ENCODE measurements at regions not wholly inside any gene's neighbourhood (a gene's known extent, or its start where the extent isn't known, plus 50 kb on each side); places are given as distances from the start of the nearest gene placed in this dataset.

DNA sequence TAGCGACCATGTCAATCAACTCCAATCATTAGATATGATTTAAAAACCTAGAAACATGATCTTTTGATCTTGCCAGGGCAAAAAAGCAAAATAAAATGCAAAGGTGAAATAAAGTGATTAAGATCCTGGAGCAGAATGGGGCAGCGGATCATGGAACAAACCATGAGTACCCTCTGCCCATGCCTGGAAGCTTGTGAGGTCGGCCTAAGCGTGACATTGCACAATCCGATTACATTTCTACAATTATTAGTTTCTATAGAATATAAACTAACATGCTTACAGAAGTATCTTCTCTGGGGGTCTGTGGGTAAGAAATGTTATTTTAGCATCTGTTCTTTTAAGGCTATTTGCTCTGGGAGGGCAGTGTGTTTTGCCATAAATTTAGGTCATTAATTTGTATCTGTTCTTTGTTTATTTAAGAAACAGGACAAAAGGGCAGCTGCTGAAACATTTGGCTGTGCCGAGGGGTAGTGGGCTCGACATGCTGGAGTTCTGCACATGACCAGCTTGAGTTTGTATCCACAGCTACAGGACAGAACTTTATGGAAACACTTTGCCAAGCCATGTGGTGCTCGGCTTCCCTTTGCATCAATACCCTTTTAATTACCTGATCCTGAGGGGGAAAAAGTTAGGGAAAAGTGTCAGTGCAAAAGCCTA lies 55.9 kb downstream of the ZBTB18 start:
- Histone ChIP-seq H4K20me1 (ENCODE audit: insufficient read depth, low read length) (no peaks in the 10 kb centered on the region), H3K4me3 (ENCODE audit: insufficient read depth, low read length) (no peak overlapping the region), H3K27me3 (ENCODE audit: insufficient read depth, low read length) (no peaks in the 10 kb centered on the region), H3K4me1 (ENCODE audit: insufficient read depth, low read length) (peaks cover 11% of the 10 kb centered on the region), H3K27ac (ENCODE audit: low read depth, low read length) (no peak overlapping the region), H3K9me3 (ENCODE audit: low read depth, low read length) (no peaks in the 10 kb centered on the region), H3K36me3 (ENCODE audit: insufficient read depth, low read length) (no peaks in the 10 kb centered on the region), H3K79me2 (ENCODE audit: insufficient read depth, low read length) (no peaks in the 10 kb centered on the region), H2AFZ (ENCODE audit: low read length) (no peak overlapping the region), H3K4me2 (ENCODE audit: insufficient read depth, low read length) (no peak overlapping the region)
- no peak for DNase-seq (ENCODE audit: insufficient read length, low spot score, missing footprints)
- TF ChIP-seq, protein P1, sequence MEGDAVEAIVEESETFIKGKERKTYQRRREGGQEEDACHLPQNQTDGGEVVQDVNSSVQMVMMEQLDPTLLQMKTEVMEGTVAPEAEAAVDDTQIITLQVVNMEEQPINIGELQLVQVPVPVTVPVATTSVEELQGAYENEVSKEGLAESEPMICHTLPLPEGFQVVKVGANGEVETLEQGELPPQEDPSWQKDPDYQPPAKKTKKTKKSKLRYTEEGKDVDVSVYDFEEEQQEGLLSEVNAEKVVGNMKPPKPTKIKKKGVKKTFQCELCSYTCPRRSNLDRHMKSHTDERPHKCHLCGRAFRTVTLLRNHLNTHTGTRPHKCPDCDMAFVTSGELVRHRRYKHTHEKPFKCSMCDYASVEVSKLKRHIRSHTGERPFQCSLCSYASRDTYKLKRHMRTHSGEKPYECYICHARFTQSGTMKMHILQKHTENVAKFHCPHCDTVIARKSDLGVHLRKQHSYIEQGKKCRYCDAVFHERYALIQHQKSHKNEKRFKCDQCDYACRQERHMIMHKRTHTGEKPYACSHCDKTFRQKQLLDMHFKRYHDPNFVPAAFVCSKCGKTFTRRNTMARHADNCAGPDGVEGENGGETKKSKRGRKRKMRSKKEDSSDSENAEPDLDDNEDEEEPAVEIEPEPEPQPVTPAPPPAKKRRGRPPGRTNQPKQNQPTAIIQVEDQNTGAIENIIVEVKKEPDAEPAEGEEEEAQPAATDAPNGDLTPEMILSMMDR (IDR thresholded peaks at IDR 0.05; ENCODE audit: extremely low read depth, low read depth, low read length), result no peak

DNA sequence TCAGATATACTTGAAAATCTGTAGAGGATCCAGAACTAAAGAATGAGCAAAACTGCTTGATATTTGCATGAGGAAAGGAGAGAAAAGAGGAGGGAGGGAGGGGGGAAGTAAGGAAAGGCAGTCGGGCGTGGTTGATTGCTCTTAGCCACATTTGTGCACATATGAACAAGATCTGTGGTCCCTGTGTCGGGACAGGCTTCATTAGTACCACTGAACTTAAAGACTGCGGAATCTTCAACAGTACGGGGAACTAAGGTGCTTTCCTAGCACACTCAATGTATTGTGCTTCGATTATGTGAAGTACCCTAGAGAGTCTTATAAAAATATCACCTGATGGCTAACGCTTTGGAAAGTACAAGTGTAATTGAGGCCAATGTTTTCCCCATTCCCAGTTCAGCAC lies 59.9 kb downstream of the ZBTB18 start:
- H3K4me1 ChIP-seq (ENCODE audit: insufficient read depth, low read length), result peaks cover 26% of the 10 kb centered on the region
- no peak overlapping the region for H3K4me3 ChIP-seq (ENCODE audit: insufficient read depth, low read length)
- no peak overlapping the region for H3K4me2 ChIP-seq (ENCODE audit: insufficient read depth, low read length)
- no peak for DNase-seq (ENCODE audit: insufficient read length, low spot score, missing footprints)
- H3K36me3 ChIP-seq (ENCODE audit: insufficient read depth, low read length), result no peaks in the 10 kb centered on the region
- no peaks in the 10 kb centered on the region for H4K20me1 ChIP-seq (ENCODE audit: insufficient read depth, low read length)
- no peak overlapping the region for H2AFZ ChIP-seq (ENCODE audit: low read length)
- no peaks in the 10 kb centered on the region for H3K27me3 ChIP-seq (ENCODE audit: insufficient read depth, low read length)
- TF ChIP-seq, protein P1 (IDR thresholded peaks at IDR 0.05; ENCODE audit: extremely low read depth, low read depth, low read length), result no peak
- no peaks in the 10 kb centered on the region for H3K79me2 ChIP-seq (ENCODE audit: insufficient read depth, low read length)
- no peaks in the 10 kb centered on the region for H3K9me3 ChIP-seq (ENCODE audit: low read depth, low read length)
- no peak overlapping the region for H3K27ac ChIP-seq (ENCODE audit: low read depth, low read length)

DNA sequence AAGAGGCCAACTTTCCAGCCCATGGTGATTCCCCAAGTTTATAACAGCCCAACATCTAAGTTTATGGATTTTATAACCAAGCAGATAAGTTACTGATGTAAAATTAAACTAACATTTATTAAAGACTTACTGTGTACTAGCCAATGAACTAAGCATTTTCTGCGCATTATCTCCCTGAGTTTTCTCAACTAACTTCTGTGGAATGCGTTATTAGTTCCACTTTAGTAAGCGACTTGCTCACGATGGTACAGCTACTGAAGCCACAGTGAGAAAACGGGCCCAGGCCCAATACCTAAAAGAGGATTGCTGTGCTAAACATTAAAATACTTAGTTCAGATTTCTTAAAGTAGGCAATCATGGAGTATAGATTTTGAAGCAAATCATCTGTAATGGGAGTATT lies 61.0 kb downstream of the ZBTB18 start:
- no peak overlapping the region for H2AFZ ChIP-seq (ENCODE audit: low read length)
- H3K27me3 ChIP-seq (ENCODE audit: insufficient read depth, low read length), result no peaks in the 10 kb centered on the region
- DNase-seq (ENCODE audit: insufficient read length, low spot score, missing footprints), result no peak
- no peaks in the 10 kb centered on the region for H4K20me1 ChIP-seq (ENCODE audit: insufficient read depth, low read length)
- H3K79me2 ChIP-seq (ENCODE audit: insufficient read depth, low read length), result no peaks in the 10 kb centered on the region
- no peak overlapping the region for H3K4me3 ChIP-seq (ENCODE audit: insufficient read depth, low read length)
- H3K4me1 ChIP-seq (ENCODE audit: insufficient read depth, low read length), result peaks cover 26% of the 10 kb centered on the region
- no peaks in the 10 kb centered on the region for H3K9me3 ChIP-seq (ENCODE audit: low read depth, low read length)
- TF ChIP-seq, protein P1 (IDR thresholded peaks at IDR 0.05; ENCODE audit: extremely low read depth, low read depth, low read length), result no peak
- H3K36me3 ChIP-seq (ENCODE audit: insufficient read depth, low read length), result no peaks in the 10 kb centered on the region
- peak overlapping the region; percentile 41 for H3K27ac ChIP-seq (ENCODE audit: low read depth, low read length)
- H3K4me2 ChIP-seq (ENCODE audit: insufficient read depth, low read length), result no peak overlapping the region

DNA sequence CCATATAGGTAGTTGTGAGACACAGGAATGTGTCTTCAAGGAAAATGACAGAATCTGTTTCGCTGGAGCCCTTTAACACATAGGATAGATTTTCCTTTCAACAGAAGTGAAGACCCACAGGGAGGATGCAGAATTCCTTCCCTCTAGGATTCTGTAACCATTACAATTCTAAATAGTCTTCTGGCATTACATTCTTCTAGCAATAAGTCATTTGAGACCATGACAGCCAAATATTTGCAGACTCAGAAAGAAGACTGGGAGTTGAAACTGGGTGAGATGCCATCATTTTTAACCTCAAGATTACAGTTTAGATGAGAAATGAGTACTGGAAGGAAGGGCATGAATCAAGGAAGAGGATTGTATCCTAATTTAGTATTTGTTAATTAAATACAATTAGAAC lies 61.6 kb downstream of the ZBTB18 start:
- Histone ChIP-seq H3K79me2 (ENCODE audit: insufficient read depth, low read length) (no peaks in the 10 kb centered on the region), H3K4me1 (ENCODE audit: insufficient read depth, low read length) (peaks cover 26% of the 10 kb centered on the region), H3K9me3 (ENCODE audit: low read depth, low read length) (no peaks in the 10 kb centered on the region), H3K27ac (ENCODE audit: low read depth, low read length) (peak overlapping the region; percentile 41), H3K4me3 (ENCODE audit: insufficient read depth, low read length) (no peak overlapping the region), H3K4me2 (ENCODE audit: insufficient read depth, low read length) (no peak overlapping the region), H4K20me1 (ENCODE audit: insufficient read depth, low read length) (no peaks in the 10 kb centered on the region), H2AFZ (ENCODE audit: low read length) (no peak overlapping the region), H3K27me3 (ENCODE audit: insufficient read depth, low read length) (no peaks in the 10 kb centered on the region), H3K36me3 (ENCODE audit: insufficient read depth, low read length) (no peaks in the 10 kb centered on the region)
- peak; percentile 38 for DNase-seq (ENCODE audit: insufficient read length, low spot score, missing footprints)
- TF ChIP-seq, protein P1 (IDR thresholded peaks at IDR 0.05; ENCODE audit: extremely low read depth, low read depth, low read length), result no peak

Measured in osteoblast (primary cell).